Stimulated activated CD8-positive, alpha-beta memory T cell treated with anti-CD3 and anti-CD28 coated beads, Interleukin-7, amount 100 ng/mL, for 24 hours (primary cell): ENCODE measurements at regions not wholly inside any gene's neighbourhood (a gene's known extent, or its start where the extent isn't known, plus 50 kb on each side); places are given as distances from the start of the nearest gene placed in this dataset.

Source experiments
- DNase-seq: peaks from one replicate; pipeline ENCODE4 v3.0.0-alpha.2; 2020; ENCODE audit warnings: low read depth

DNA sequence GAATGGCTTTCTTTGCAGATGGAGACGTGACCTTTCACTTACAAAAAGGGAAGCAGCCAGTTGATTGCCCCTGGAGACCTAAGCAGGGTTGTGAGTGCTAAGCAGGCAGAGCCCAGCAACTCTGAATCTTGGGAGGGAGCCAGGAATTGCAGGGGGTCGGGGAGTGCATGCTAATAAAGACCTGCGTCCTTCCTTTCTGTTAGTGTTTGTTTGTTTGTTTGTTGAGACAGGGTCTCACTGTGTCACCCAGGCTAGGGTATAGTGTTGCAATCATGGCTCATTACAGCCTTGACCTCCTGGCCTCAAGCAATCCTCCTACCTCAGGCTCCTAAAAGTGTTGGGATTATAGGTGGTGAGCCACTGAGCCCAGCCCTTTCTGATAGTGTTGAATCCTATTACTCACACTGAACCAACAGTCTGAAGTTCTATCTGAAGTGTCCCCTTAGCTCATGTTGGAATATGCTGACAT, 137.4 kb downstream of the CEP135 start:
- DNase-seq: no peak

DNA sequence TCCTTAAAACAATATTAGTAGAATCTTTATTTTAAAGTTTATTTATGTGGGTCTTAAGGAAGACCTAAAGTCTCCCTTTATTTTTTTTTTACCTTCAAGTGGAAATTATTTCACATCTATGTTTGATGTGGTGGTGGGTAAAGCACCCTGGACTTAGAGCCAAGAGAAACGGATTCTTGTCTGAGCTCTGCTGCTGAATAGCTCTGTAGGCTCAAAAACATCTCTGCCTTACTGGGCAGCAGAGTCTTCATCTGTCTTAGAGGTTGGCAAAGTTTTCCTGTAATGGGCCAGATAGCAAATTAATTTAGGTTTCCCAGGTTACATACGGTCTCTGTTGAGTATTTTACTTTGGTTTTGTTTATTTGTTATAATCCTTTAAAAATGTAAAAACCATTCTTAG, 136.5 kb downstream of the CEP135 start:
- no peak for DNase-seq

DNA sequence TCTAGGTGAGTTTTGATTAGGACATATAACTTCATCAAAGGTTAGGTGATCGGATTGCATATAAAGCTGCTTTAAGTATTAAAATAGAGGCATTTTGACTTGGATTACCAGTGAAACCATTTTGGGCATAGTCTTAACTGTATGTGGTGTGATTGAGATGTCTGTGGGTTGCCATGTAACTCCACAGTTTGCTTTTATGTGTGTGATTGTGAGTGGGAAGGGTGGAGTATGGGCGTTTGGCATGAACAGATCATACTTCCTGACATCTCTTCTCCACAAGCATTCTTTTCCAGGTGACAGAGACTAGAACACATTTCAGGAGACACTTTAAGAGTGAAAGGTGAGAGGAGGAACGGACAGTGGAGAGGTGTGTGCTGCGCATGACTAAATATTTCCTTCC, 136.1 kb downstream of the CEP135 start:
- DNase-seq: no peak
